HG03159 (cell line): ENCODE measurements at regions not wholly inside any gene's neighbourhood (a gene's known extent, or its start where the extent isn't known, plus 50 kb on each side); places are given as distances from the start of the nearest gene placed in this dataset.
"Not testable (repeated sequence)": the region's sequence is repeated elsewhere in the genome, so short reads cannot be mapped to it uniquely, and the experiment has no call there.

Experiments
- ATAC-seq: cut with Tn5 transposase; IDR thresholded peaks from one replicate; pipeline ENCODE4 v1.9.1; 2021; ENCODE audit warnings: mild to moderate bottlenecking, moderate library complexity; ENCODE audit not compliant: unreplicated experiment

- ATAC-seq: no peak
Measured at GRCh38 chr15:20348291-20348899, 193.2 kb downstream of the GOLGA6L6 start.

- no peak for ATAC-seq
Measured at GRCh38 chr15:20346082-20346805, 195.4 kb downstream of the GOLGA6L6 start.

- no peak for ATAC-seq
Measured at GRCh38 chr15:20345401-20345958, 196.1 kb downstream of the GOLGA6L6 start.

GRCh38 chr15:20344601-20345400 is 196.8 kb downstream of the GOLGA6L6 start:
- ATAC-seq: no peak

- ATAC-seq: not testable (repeated sequence)
Measured at GRCh38 chr15:20343395-20344211, 198.0 kb downstream of the GOLGA6L6 start.

GRCh38 chr15:20342601-20343394 is 198.8 kb downstream of the GOLGA6L6 start:
- not testable (repeated sequence) for ATAC-seq

- no peak for ATAC-seq
Measured at GRCh38 chr15:20341901-20342600, 199.5 kb downstream of the GOLGA6L6 start.

GRCh38 chr15:20340931-20341661 is 200.5 kb downstream of the GOLGA6L6 start:
- ATAC-seq: no peak

GRCh38 chr15:20340331-20340811 is 201.2 kb downstream of the GOLGA6L6 start:
- no peak for ATAC-seq

GRCh38 chr15:20339086-20339791 is 202.4 kb downstream of the GOLGA6L6 start:
- not testable (repeated sequence) for ATAC-seq

GRCh38 chr15:20338671-20339070 is 202.9 kb downstream of the GOLGA6L6 start:
- not testable (repeated sequence) for ATAC-seq

- not testable (repeated sequence) for ATAC-seq
Measured at GRCh38 chr15:20337238-20337637, 204.4 kb downstream of the GOLGA6L6 start.

- ATAC-seq: not testable (repeated sequence)
Measured at GRCh38 chr15:20334451-20334850, 207.1 kb downstream of the GOLGA6L6 start.

GRCh38 chr15:20325751-20326150 is 215.8 kb downstream of the GOLGA6L6 start:
- ATAC-seq: not testable (repeated sequence)

GRCh38 chr15:20317132-20317531 is 224.5 kb downstream of the GOLGA6L6 start:
- not testable (repeated sequence) for ATAC-seq

- ATAC-seq: not testable (repeated sequence)
Measured at GRCh38 chr15:20311014-20311680, 230.5 kb downstream of the GOLGA6L6 start.

- no peak for ATAC-seq
Measured at GRCh38 chr15:20310603-20311002, 231.0 kb downstream of the GOLGA6L6 start.
